ENCODE measurements at regions not wholly inside any gene's neighbourhood (a gene's known extent, or its start where the extent isn't known, plus 50 kb on each side); places are given as distances from the start of the nearest gene placed in this dataset.

DNA sequence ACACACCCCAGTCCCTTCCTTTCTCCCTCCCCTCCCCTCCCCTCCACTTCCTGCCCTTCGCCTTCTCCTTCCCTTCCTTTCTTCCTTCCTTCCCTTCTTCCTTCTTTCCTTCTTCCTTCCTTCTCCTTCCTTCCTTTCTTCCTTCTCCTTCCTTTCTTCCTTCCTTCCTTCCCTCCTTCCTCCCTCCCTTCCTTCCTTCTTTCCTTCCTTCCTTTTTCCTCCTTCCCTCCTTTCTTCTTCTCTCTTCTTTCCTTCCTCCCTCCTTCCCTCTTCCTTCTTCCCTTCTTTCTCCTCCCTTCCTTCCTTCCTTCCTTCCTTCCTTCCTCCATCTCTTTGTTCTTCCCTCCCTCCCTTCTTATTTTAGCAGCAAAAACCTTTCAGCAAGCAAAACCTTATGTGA is 162.1 kb downstream of the EFNB1 start:
- Histone ChIP-seq H3K27me3 (ENCODE audit: insufficient read depth) (peaks cover 8% of the 10 kb centered on the region; the same call in 1 of the 2 replicates), H3K79me2 (ENCODE audit: insufficient read depth) (no peaks in the 10 kb centered on the region), H3K4me2 (no peak overlapping the region), H4K20me1 (ENCODE audit: insufficient read depth) (no peaks in the 10 kb centered on the region), H3K9me2 (no peaks in the 10 kb centered on the region), H3K4me3 (ENCODE audit: low read depth in 2 of 2, low read length in 1 of 2) (no peak overlapping the region), H3K4me1 (ENCODE audit: control insufficient read depth in 1 of 2, insufficient read depth in 2 of 2, low read depth in 1 of 2, low read length in 1 of 2) (peaks cover 0 to 7% of the 10 kb centered on the region in 2 experiments; a peak in 1 of 4 replicates), H3K9me3 (no peaks in the 10 kb centered on the region), H3K9ac (no peak overlapping the region), H3K36me3 (replicated peaks in 1 of 2; ENCODE audit: control insufficient read depth in 1 of 2, insufficient read depth in 2 of 2, low read length in 1 of 2) (no peaks in the 10 kb centered on the region), H3K27ac (ENCODE audit: low read depth in 2 of 2, low read length in 1 of 2) (no peak overlapping the region), H2AFZ (ENCODE audit: low read depth) (no peak overlapping the region), H3F3A (replicated peaks; ENCODE audit: insufficient read depth) (no peaks in the 10 kb centered on the region)
- DNase-seq = no peak
- ChIA-PET POLR2A (no interaction called here), CTCF (no interaction called here)
- TF ChIP-seq, protein P1, sequence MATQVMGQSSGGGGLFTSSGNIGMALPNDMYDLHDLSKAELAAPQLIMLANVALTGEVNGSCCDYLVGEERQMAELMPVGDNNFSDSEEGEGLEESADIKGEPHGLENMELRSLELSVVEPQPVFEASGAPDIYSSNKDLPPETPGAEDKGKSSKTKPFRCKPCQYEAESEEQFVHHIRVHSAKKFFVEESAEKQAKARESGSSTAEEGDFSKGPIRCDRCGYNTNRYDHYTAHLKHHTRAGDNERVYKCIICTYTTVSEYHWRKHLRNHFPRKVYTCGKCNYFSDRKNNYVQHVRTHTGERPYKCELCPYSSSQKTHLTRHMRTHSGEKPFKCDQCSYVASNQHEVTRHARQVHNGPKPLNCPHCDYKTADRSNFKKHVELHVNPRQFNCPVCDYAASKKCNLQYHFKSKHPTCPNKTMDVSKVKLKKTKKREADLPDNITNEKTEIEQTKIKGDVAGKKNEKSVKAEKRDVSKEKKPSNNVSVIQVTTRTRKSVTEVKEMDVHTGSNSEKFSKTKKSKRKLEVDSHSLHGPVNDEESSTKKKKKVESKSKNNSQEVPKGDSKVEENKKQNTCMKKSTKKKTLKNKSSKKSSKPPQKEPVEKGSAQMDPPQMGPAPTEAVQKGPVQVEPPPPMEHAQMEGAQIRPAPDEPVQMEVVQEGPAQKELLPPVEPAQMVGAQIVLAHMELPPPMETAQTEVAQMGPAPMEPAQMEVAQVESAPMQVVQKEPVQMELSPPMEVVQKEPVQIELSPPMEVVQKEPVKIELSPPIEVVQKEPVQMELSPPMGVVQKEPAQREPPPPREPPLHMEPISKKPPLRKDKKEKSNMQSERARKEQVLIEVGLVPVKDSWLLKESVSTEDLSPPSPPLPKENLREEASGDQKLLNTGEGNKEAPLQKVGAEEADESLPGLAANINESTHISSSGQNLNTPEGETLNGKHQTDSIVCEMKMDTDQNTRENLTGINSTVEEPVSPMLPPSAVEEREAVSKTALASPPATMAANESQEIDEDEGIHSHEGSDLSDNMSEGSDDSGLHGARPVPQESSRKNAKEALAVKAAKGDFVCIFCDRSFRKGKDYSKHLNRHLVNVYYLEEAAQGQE (IDR thresholded peaks at IDR 0.05; ENCODE audit: low read depth, low read length) = no peak
- TF ChIP-seq EP300 (IDR thresholded peaks at IDR 0.05; ENCODE audit: borderline replicate concordance in 1 of 2, low read depth in 1 of 2, low read length in 1 of 2) (no peak), SMC3 (IDR thresholded peaks at IDR 0.05; ENCODE audit: low read depth, low read length) (no peak), TEAD4 (IDR thresholded peaks at IDR 0.05; ENCODE audit: borderline replicate concordance, insufficient read depth) (no peak), CTCF (IDR thresholded peaks at IDR 0.05) (no peak), JUND (IDR thresholded peaks at IDR 0.05) (no peak), FOXM1 (IDR thresholded peaks at IDR 0.05; ENCODE audit: low read depth) (no peak)
- WGBS (ENCODE audit: low lambda C conversion rate) = 42% methylated on average over 1 of the region's 1 CpG

- H3F3A ChIP-seq (replicated peaks; ENCODE audit: insufficient read depth) = no peaks in the 10 kb centered on the region
- ChIA-PET CTCF (no interaction called here), POLR2A (no interaction called here)
- H3K4me2 ChIP-seq = no peak overlapping the region
- peak; percentile 44 for DNase-seq
- H3K27ac ChIP-seq (ENCODE audit: low read depth in 2 of 2, low read length in 1 of 2) = no peak overlapping the region
- no peak overlapping the region for H2AFZ ChIP-seq (ENCODE audit: low read depth)
- no peaks in the 10 kb centered on the region for H3K9me2 ChIP-seq
- peaks cover under 1% of the 10 kb centered on the region; the same call in 1 of the 2 replicates for H3K27me3 ChIP-seq (ENCODE audit: insufficient read depth)
- H3K4me3 ChIP-seq (ENCODE audit: low read depth in 2 of 2, low read length in 1 of 2) = no peak overlapping the region
- H4K20me1 ChIP-seq (ENCODE audit: insufficient read depth) = no peaks in the 10 kb centered on the region
- no peaks in the 10 kb centered on the region for H3K36me3 ChIP-seq (replicated peaks in 1 of 2; ENCODE audit: control insufficient read depth in 1 of 2, insufficient read depth in 2 of 2, low read length in 1 of 2)
- WGBS (ENCODE audit: low lambda C conversion rate) = 23% methylated on average over 8 of the region's 17 CpGs
- no peak overlapping the region for H3K9ac ChIP-seq
- no peaks in the 10 kb centered on the region for H3K9me3 ChIP-seq
- no peaks in the 10 kb centered on the region for H3K79me2 ChIP-seq (ENCODE audit: insufficient read depth)
- H3K4me1 ChIP-seq (ENCODE audit: control insufficient read depth in 1 of 2, insufficient read depth in 2 of 2, low read depth in 1 of 2, low read length in 1 of 2) = peaks cover 0 to 7% of the 10 kb centered on the region in 2 experiments; a peak in 1 of 4 replicates
- TF ChIP-seq NFIC (IDR thresholded peaks at IDR 0.05; ENCODE audit: borderline replicate concordance) = no peak
- TF ChIP-seq CHD2 (IDR thresholded peaks at IDR 0.05; ENCODE audit: low read length, partially characterized antibody) = no peak
- no peak for TF ChIP-seq RFX5 (IDR thresholded peaks at IDR 0.05; ENCODE audit: low read length)
- no peak for TF ChIP-seq GABPA (IDR thresholded peaks at IDR 0.05; ENCODE audit: low read depth)
- no peak for TF ChIP-seq JUND (IDR thresholded peaks at IDR 0.05)
- TF ChIP-seq YY1 (IDR thresholded peaks at IDR 0.05; ENCODE audit: low read depth) = no peak
- no peak for TF ChIP-seq TCF12 (IDR thresholded peaks at IDR 0.05)
- TF ChIP-seq, protein P1 (IDR thresholded peaks at IDR 0.05; ENCODE audit: low read depth, low read length) = no peak
- TF ChIP-seq, protein P2, sequence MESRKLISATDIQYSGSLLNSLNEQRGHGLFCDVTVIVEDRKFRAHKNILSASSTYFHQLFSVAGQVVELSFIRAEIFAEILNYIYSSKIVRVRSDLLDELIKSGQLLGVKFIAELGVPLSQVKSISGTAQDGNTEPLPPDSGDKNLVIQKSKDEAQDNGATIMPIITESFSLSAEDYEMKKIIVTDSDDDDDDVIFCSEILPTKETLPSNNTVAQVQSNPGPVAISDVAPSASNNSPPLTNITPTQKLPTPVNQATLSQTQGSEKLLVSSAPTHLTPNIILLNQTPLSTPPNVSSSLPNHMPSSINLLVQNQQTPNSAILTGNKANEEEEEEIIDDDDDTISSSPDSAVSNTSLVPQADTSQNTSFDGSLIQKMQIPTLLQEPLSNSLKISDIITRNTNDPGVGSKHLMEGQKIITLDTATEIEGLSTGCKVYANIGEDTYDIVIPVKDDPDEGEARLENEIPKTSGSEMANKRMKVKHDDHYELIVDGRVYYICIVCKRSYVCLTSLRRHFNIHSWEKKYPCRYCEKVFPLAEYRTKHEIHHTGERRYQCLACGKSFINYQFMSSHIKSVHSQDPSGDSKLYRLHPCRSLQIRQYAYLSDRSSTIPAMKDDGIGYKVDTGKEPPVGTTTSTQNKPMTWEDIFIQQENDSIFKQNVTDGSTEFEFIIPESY (IDR thresholded peaks at IDR 0.05; ENCODE audit: borderline replicate concordance, low read depth) = no peak
- no peak for TF ChIP-seq FOXJ3 (CRISPR knock-in tag; IDR thresholded peaks at IDR 0.05)
- no peak for TF ChIP-seq TEAD4 (IDR thresholded peaks at IDR 0.05; ENCODE audit: borderline replicate concordance, insufficient read depth)
Measured at GRCh38 chrX:68989865-68990606, 161.2 kb downstream of the EFNB1 start.

Measured in SK-N-SH (cell line).